Thyroid gland (tissue), 4 donors: ENCODE measurements at regions not wholly inside any gene's neighbourhood (a gene's known extent, or its start where the extent isn't known, plus 50 kb on each side); places are given as distances from the start of the nearest gene placed in this dataset.
"Not testable (repeated sequence)": the region's sequence is repeated elsewhere in the genome, so short reads cannot be mapped to it uniquely, and the experiment has no call there.

ENCODE experiments used
- DNase-seq, 2 donors: peaks; one replicate each; pipeline ENCODE4 v3.0.0-alpha.2; 2019
- H3K27ac ChIP-seq, 3 donors: fragments of 200-600 bp; sonication (generic); 1 replicate in 2 of 3; 2 replicates in 1 of 3; pipeline ENCODE4 v1.5.1; 2016 to 2019; ENCODE audit warnings: mild to moderate bottlenecking in 1 of 3, moderate library complexity in 1 of 3
- H3K27me3 ChIP-seq: fragments of 200-600 bp; sonication (generic); one replicate; pipeline ENCODE4 v1.5.1; 2019
- H3K36me3 ChIP-seq, 2 donors: fragments of 200-600 bp; sonication (generic); one replicate each; pipeline ENCODE4 v1.5.1; 2016 to 2019
- H3K4me1 ChIP-seq, 2 donors: fragments of 200-600 bp; sonication (generic); one replicate each; pipeline ENCODE4 v1.5.1; 2017 to 2019
- H3K4me3 ChIP-seq, 3 donors: fragments of 200-600 bp; sonication (generic); replicated peaks in 1 of 3; 1 replicate in 2 of 3; 2 replicates in 1 of 3; pipeline ENCODE4 v1.5.1; 2016; ENCODE audit warnings: mild to moderate bottlenecking in 1 of 3
- H3K9me3 ChIP-seq: fragments of 200-600 bp; sonication (generic); one replicate; pipeline ENCODE4 v1.5.1; 2017
- POLR2A ChIP-seq, 2 donors: fragments of 450-650 bp; IDR thresholded peaks; one replicate each; pipeline ENCODE4 v1.6.1; 2017; ENCODE audit warnings: antibody characterized with exemption in 2 of 2, mild to moderate bottlenecking in 2 of 2, moderate library complexity in 1 of 2
- WGBS, 2 donors: methylation state at CpG; one replicate each; pipeline ENCODE4 v1.1.5; 2017; 5-methylcytosine and 5-hydroxymethylcytosine counted together
- intact Hi-C: fragments of 100-400 bp; cut with DNase I; formaldehyde crosslinking; loops from one replicate; pipeline ENCODE4 v1.15.1; 2023
- TF ChIP-seq, protein P1 (sequence below), 6 experiments: fragments of 200-600 bp in 3 of 6; fragments of 450-650 bp in 3 of 6; sonication (generic) in 3 of 6; IDR thresholded peaks; one replicate each; pipeline ENCODE4 v1.5.1; 2016 to 2019; ENCODE audit warnings: antibody characterized with exemption in 6 of 6, mild to moderate bottlenecking in 2 of 6, inconsistent platforms in 1 of 6, moderate library complexity in 1 of 6

DNA sequence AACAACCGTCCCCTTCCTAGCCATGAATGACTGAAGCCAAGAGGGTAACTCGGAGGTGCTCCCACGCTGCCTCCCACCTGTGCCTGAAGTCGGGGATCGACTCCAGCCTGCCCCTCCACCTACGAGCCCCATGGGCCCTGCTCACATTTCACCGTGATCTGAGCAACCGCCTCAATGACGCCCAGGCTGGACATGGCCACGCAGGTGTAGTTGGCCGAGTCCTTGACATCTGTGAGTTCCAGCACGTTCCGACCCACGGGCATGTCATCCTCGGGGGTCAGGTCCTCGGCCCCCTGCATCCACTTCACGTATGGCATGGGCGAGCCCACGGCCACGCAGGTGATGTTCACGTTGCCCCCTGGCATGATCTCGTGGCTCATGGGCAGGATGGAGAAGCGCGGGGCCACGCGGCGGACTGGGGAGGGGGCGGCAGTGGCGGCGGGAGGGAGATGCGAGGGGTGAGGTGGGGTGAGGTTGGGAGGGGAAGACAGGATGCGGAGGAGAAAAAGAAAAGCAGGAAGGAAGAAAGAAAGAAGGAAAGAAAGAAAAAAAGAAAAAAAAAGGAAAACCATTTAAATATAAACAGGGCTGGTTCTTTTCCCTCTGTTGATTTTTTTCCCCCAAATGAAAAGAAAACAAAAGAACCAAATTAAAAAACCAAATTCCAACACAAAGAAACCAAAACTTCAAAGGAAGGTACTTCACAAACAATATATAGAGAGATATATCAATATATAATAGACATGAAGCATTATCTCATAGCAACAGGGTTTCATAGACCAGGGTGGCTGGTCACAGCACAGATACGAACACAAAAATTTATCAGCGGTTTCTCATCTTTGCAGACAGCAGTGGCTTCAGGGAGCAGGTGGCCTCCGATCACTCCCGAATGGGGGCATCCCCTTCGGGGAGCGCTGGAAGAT lies 94.7 kb downstream of the PTPRS start:
- H3K27ac ChIP-seq: no peak overlapping the region
- intact Hi-C loops: no loop called here
- peaks cover 0 to 8% of the 10 kb centered on the region in 2 donors for H3K4me1 ChIP-seq
- H3K27me3 ChIP-seq: no peaks in the 10 kb centered on the region
- DNase-seq: no peak
- H3K4me3 ChIP-seq: no peak overlapping the region
- TF ChIP-seq, protein P1, sequence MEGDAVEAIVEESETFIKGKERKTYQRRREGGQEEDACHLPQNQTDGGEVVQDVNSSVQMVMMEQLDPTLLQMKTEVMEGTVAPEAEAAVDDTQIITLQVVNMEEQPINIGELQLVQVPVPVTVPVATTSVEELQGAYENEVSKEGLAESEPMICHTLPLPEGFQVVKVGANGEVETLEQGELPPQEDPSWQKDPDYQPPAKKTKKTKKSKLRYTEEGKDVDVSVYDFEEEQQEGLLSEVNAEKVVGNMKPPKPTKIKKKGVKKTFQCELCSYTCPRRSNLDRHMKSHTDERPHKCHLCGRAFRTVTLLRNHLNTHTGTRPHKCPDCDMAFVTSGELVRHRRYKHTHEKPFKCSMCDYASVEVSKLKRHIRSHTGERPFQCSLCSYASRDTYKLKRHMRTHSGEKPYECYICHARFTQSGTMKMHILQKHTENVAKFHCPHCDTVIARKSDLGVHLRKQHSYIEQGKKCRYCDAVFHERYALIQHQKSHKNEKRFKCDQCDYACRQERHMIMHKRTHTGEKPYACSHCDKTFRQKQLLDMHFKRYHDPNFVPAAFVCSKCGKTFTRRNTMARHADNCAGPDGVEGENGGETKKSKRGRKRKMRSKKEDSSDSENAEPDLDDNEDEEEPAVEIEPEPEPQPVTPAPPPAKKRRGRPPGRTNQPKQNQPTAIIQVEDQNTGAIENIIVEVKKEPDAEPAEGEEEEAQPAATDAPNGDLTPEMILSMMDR (IDR thresholded peaks at IDR 0.05): no peak
- no peak for TF ChIP-seq POLR2A (IDR thresholded peaks at IDR 0.05)
- WGBS, 2 donors: 93 to 94% methylated on average over 34 to 35 of the region's 38 CpGs
- H3K36me3 ChIP-seq: peaks cover 5 to 24% of the 10 kb centered on the region in 2 donors
- H3K9me3 ChIP-seq: no peaks in the 10 kb centered on the region

- Histone ChIP-seq H3K9me3 (no peaks in the 10 kb centered on the region), H3K27me3 (no peaks in the 10 kb centered on the region), H3K4me1 (no peaks in the 10 kb centered on the region), H3K4me3 (no peak overlapping the region), H3K27ac (no peak overlapping the region), H3K36me3 (peaks cover 5 to 24% of the 10 kb centered on the region in 2 donors)
- no peak for DNase-seq
- intact Hi-C loops: no loop called here
- TF ChIP-seq, protein P1 (IDR thresholded peaks at IDR 0.05): no peak
- TF ChIP-seq POLR2A (IDR thresholded peaks at IDR 0.05): no peak
- 97 to 99% methylated on average over 11 of the region's 11 CpGs for WGBS, 2 donors
These were observed 96.3 kb downstream of the PTPRS start for GRCh38 chr19:5244351-5244750.

DNA sequence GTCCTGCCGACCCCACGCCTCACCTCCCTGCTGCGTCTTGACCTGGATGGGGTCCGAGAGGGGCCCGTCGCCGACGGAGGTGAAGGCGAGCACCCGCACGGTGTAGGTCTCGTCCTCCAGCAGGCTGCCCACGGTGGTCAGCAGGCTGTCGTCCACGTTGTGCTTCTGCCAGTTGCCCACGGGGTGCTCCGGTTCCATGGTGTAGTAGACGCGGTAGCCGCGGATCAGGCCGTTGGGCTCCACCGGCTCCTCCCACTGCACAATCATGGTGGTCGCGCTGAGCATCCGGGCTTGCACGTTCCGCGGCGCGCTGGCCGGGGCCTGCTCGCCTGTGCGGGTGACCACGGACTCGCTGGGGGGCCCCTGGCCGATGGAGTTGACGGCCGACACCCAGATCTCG lies 96.7 kb downstream of the PTPRS start:
- intact Hi-C loops: no loop called here
- Histone ChIP-seq H3K4me1 (no peaks in the 10 kb centered on the region), H3K36me3 (peaks cover 5 to 24% of the 10 kb centered on the region in 2 donors), H3K27me3 (no peaks in the 10 kb centered on the region), H3K27ac (no peak overlapping the region), H3K4me3 (no peak overlapping the region), H3K9me3 (no peaks in the 10 kb centered on the region)
- 97 to 98% methylated on average over 30 to 31 of the region's 40 CpGs for whole genome bisulfite sequencing, 2 donors
- no peak for TF ChIP-seq POLR2A (IDR thresholded peaks at IDR 0.05)
- TF ChIP-seq, protein P1 (IDR thresholded peaks at IDR 0.05): no peak
- no peak for DNase-seq

DNA sequence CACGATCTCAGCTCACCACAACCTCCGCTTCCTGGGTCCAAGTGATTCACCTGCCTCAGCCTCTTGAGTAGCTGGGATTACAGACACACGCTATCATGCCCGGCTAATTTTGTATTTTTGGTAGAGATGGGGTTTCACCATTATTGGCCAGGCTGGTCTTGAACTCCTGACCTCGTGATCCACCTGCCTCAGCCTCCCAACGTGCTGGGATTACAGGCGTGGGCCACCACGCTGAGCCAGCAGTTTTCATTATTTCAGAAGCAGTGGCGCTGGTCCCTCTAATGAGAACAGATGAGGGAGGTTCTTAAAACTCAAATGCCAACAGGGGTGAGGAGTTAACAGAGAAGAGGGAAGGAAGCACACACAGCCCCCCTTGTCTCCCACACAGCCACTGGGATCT lies 98.7 kb downstream of the PTPRS start:
- H3K27me3 ChIP-seq, H3K4me1 ChIP-seq, H3K4me3 ChIP-seq, intact Hi-C loops, H3K9me3 ChIP-seq, H3K27ac ChIP-seq, DNase-seq: not testable (repeated sequence)
- peaks cover 25 to 41% of the 10 kb centered on the region in 2 donors for H3K36me3 ChIP-seq
- 95 to 100% methylated on average over 9 of the region's 9 CpGs for WGBS, 2 donors

- WGBS, 2 donors: 90 to 93% methylated on average over 22 of the region's 22 CpGs
- intact Hi-C loops: no loop called here
- TF ChIP-seq, protein P1 (IDR thresholded peaks at IDR 0.05): no peak
- TF ChIP-seq POLR2A (IDR thresholded peaks at IDR 0.05): no peak
- Histone ChIP-seq H3K9me3 (no peaks in the 10 kb centered on the region), H3K27ac (no peak overlapping the region), H3K27me3 (no peaks in the 10 kb centered on the region), H3K36me3 (peaks cover 20 to 36% of the 10 kb centered on the region in 2 donors), H3K4me1 (no peaks in the 10 kb centered on the region), H3K4me3 (no peak overlapping the region)
- DNase-seq: no peak
These were observed 100.6 kb downstream of the PTPRS start for GRCh38 chr19:5240011-5240410.
